K562 (cell line): ENCODE measurements at regions not wholly inside any gene's neighbourhood (a gene's known extent, or its start where the extent isn't known, plus 50 kb on each side); places are given as distances from the start of the nearest gene placed in this dataset.

ENCODE experiments used
- FOXA1 ChIP-seq: fragments of 450-650 bp; IDR thresholded peaks from 2 replicates; pipeline ENCODE4 v1.6.1; 2016; ENCODE audit warnings: mild to moderate bottlenecking, borderline replicate concordance
- KLF13 ChIP-seq: fragments of 450-650 bp; IDR thresholded peaks from 2 replicates; pipeline ENCODE4 v1.6.1; 2016; ENCODE audit warnings: missing genetic modification characterization, low read depth, mild to moderate bottlenecking, missing compliant biosample characterization, moderate library complexity, borderline replicate concordance
- POLR2AphosphoS5 ChIP-seq: IDR thresholded peaks from 2 replicates; pipeline ENCODE4 v1.6.1; 2011; ENCODE audit warnings: mild to moderate bottlenecking, low read depth, low read length, moderate library complexity; ENCODE audit not compliant: control insufficient read depth, insufficient read depth
- TARDBP ChIP-seq: fragments of 450-650 bp; IDR thresholded peaks from 2 replicates; pipeline ENCODE4 v1.6.1; 2016
- TF ChIP-seq, protein P1 (sequence below), 2 experiments: fragments of 450-650 bp in 1 of 2; sonication (generic) in 1 of 2; formaldehyde crosslinking; conservative IDR thresholded peaks; 2 replicates each; pipeline versions ENCODE4 v1.4.0 to v1.8.1; 2020 to 2022; ENCODE audit warnings: mild to moderate bottlenecking in 1 of 2, missing genetic modification reagents in 1 of 2

DNA sequence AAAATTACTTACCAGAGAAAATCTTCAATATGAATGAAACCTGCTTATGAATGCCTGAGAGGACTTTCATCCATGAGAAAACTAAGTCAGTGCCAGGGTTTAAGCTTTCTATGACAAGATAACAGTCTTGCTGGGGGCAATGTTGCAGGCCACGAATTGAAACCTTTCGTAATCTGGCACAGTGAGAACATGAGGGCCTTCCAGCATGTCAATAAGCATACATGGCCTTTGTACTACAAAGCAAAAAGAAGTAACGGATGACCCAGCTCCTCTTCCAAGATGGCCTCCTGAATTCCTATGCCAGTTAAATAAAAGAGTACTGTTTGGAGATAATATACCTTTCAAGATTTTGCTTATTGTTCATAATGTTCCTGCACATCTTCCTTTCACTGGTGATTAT, 270.6 kb upstream of the PHF14 start:
- no peak for TF ChIP-seq TARDBP
- TF ChIP-seq, protein P1, sequence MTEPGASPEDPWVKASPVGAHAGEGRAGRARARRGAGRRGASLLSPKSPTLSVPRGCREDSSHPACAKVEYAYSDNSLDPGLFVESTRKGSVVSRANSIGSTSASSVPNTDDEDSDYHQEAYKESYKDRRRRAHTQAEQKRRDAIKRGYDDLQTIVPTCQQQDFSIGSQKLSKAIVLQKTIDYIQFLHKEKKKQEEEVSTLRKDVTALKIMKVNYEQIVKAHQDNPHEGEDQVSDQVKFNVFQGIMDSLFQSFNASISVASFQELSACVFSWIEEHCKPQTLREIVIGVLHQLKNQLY (CRISPR knock-in tag; conservative IDR thresholded peaks at IDR 0.05): no peak
- TF ChIP-seq FOXA1: no peak
- TF ChIP-seq KLF13 (tag): no peak
- no peak for TF ChIP-seq POLR2AphosphoS5
